Muscle layer of colon (tissue), 2 donors: ENCODE measurements at regions not wholly inside any gene's neighbourhood (a gene's known extent, or its start where the extent isn't known, plus 50 kb on each side); places are given as distances from the start of the nearest gene placed in this dataset.

ENCODE experiments used
- H3K27ac ChIP-seq: one replicate; pipeline ENCODE4 v1.7.0; 2013; ENCODE audit warnings: low read depth, mild to moderate bottlenecking, low read length, moderate library complexity
- H3K27me3 ChIP-seq, 2 donors: one replicate each; pipeline ENCODE4 v1.7.0; 2013; ENCODE audit warnings: low read length in 2 of 2, mild to moderate bottlenecking in 2 of 2; ENCODE audit not compliant: insufficient read depth in 2 of 2, control insufficient read depth in 1 of 2
- H3K36me3 ChIP-seq: one replicate; pipeline ENCODE4 v1.7.0; 2013; ENCODE audit warnings: mild to moderate bottlenecking, low read length; ENCODE audit not compliant: insufficient read depth
- H3K4me1 ChIP-seq: one replicate; pipeline ENCODE4 v1.7.0; 2013; ENCODE audit warnings: mild to moderate bottlenecking, low read length; ENCODE audit not compliant: insufficient read depth
- H3K4me3 ChIP-seq, 2 donors: one replicate each; pipeline ENCODE4 v1.7.0; 2013; ENCODE audit warnings: low read length in 2 of 2, low read depth in 1 of 2, mild to moderate bottlenecking in 1 of 2, moderate library complexity in 1 of 2
- H3K9ac ChIP-seq: one replicate; pipeline ENCODE4 v1.7.0; 2013; ENCODE audit warnings: low read length
- H3K9me3 ChIP-seq: one replicate; pipeline ENCODE4 v1.7.0; 2013; ENCODE audit warnings: mild to moderate bottlenecking, low read length
- donor health status: abdominal sarcoma.
- donor health status: Adenocarcinoma of cecum.

GRCh38 chr2:122446761-122447160, 691.3 kb downstream of the TSN start:
- Histone ChIP-seq H3K9me3 (no peaks in the 10 kb centered on the region), H3K36me3 (no peaks in the 10 kb centered on the region), H3K4me1 (no peaks in the 10 kb centered on the region), H3K27me3 (no peaks in the 10 kb centered on the region), H3K4me3 (no peak overlapping the region), H3K9ac (no peak overlapping the region), H3K27ac (no peak overlapping the region)

- H3K9ac ChIP-seq, result no peak overlapping the region
- no peaks in the 10 kb centered on the region for H3K4me1 ChIP-seq
- H3K4me3 ChIP-seq, result no peak overlapping the region
- H3K27ac ChIP-seq, result no peak overlapping the region
- H3K27me3 ChIP-seq, result no peaks in the 10 kb centered on the region
- H3K9me3 ChIP-seq, result no peaks in the 10 kb centered on the region
- H3K36me3 ChIP-seq, result no peaks in the 10 kb centered on the region
Observed at GRCh38 chr2:122447237-122447636, 691.8 kb downstream of the TSN start.

- H3K27ac ChIP-seq, result no peak overlapping the region
- H3K9ac ChIP-seq, result no peak overlapping the region
- no peaks in the 10 kb centered on the region for H3K9me3 ChIP-seq
- no peaks in the 10 kb centered on the region for H3K36me3 ChIP-seq
- no peaks in the 10 kb centered on the region for H3K27me3 ChIP-seq
- no peaks in the 10 kb centered on the region for H3K4me1 ChIP-seq
- H3K4me3 ChIP-seq, result no peak overlapping the region
Observed at GRCh38 chr2:122451040-122451439, 695.6 kb downstream of the TSN start.

GRCh38 chr2:122451697-122452096, 696.2 kb downstream of the TSN start:
- no peak overlapping the region for H3K4me3 ChIP-seq
- no peaks in the 10 kb centered on the region for H3K27me3 ChIP-seq
- no peaks in the 10 kb centered on the region for H3K4me1 ChIP-seq
- H3K9me3 ChIP-seq, result no peaks in the 10 kb centered on the region
- H3K27ac ChIP-seq, result no peak overlapping the region
- no peaks in the 10 kb centered on the region for H3K36me3 ChIP-seq
- no peak overlapping the region for H3K9ac ChIP-seq

- H3K9ac ChIP-seq, result no peak overlapping the region
- no peaks in the 10 kb centered on the region for H3K9me3 ChIP-seq
- H3K4me1 ChIP-seq, result peaks cover 6% of the 10 kb centered on the region
- H3K27me3 ChIP-seq, result no peaks in the 10 kb centered on the region
- H3K27ac ChIP-seq, result no peak overlapping the region
- H3K4me3 ChIP-seq, result no peak overlapping the region
- H3K36me3 ChIP-seq, result no peaks in the 10 kb centered on the region
Observed at GRCh38 chr2:122469147-122469546, 713.7 kb downstream of the TSN start.

GRCh38 chr2:122471753-122472152, 716.3 kb downstream of the TSN start:
- no peaks in the 10 kb centered on the region for H3K36me3 ChIP-seq
- no peak overlapping the region for H3K9ac ChIP-seq
- H3K4me1 ChIP-seq, result peaks cover 6% of the 10 kb centered on the region
- H3K27me3 ChIP-seq, result no peaks in the 10 kb centered on the region
- no peaks in the 10 kb centered on the region for H3K9me3 ChIP-seq
- no peak overlapping the region for H3K4me3 ChIP-seq
- no peak overlapping the region for H3K27ac ChIP-seq

GRCh38 chr2:122478117-122478516, 722.7 kb downstream of the TSN start:
- H3K36me3 ChIP-seq, result no peaks in the 10 kb centered on the region
- no peaks in the 10 kb centered on the region for H3K27me3 ChIP-seq
- no peak overlapping the region for H3K27ac ChIP-seq
- no peak overlapping the region for H3K9ac ChIP-seq
- H3K4me1 ChIP-seq, result no peaks in the 10 kb centered on the region
- no peak overlapping the region for H3K4me3 ChIP-seq
- H3K9me3 ChIP-seq, result no peaks in the 10 kb centered on the region

- Histone ChIP-seq H3K9ac (no peak overlapping the region), H3K9me3 (no peaks in the 10 kb centered on the region), H3K4me3 (no peak overlapping the region), H3K4me1 (no peaks in the 10 kb centered on the region), H3K27ac (no peak overlapping the region), H3K36me3 (no peaks in the 10 kb centered on the region), H3K27me3 (no peaks in the 10 kb centered on the region)
Observed at GRCh38 chr2:122478771-122479170, 723.3 kb downstream of the TSN start.

GRCh38 chr2:122480501-122481243, 725.2 kb downstream of the TSN start:
- no peak overlapping the region for H3K9ac ChIP-seq
- no peaks in the 10 kb centered on the region for H3K36me3 ChIP-seq
- H3K4me1 ChIP-seq, result no peaks in the 10 kb centered on the region
- H3K27ac ChIP-seq, result no peak overlapping the region
- no peak overlapping the region for H3K4me3 ChIP-seq
- no peaks in the 10 kb centered on the region for H3K9me3 ChIP-seq
- no peaks in the 10 kb centered on the region for H3K27me3 ChIP-seq

GRCh38 chr2:122481244-122481622, 725.8 kb downstream of the TSN start:
- H3K4me3 ChIP-seq, result no peak overlapping the region
- H3K4me1 ChIP-seq, result no peaks in the 10 kb centered on the region
- no peaks in the 10 kb centered on the region for H3K27me3 ChIP-seq
- no peaks in the 10 kb centered on the region for H3K9me3 ChIP-seq
- H3K27ac ChIP-seq, result no peak overlapping the region
- no peak overlapping the region for H3K9ac ChIP-seq
- H3K36me3 ChIP-seq, result no peaks in the 10 kb centered on the region

GRCh38 chr2:122481717-122482116, 726.3 kb downstream of the TSN start:
- H3K27me3 ChIP-seq, result no peaks in the 10 kb centered on the region
- no peaks in the 10 kb centered on the region for H3K4me1 ChIP-seq
- no peaks in the 10 kb centered on the region for H3K36me3 ChIP-seq
- no peak overlapping the region for H3K9ac ChIP-seq
- H3K9me3 ChIP-seq, result no peaks in the 10 kb centered on the region
- no peak overlapping the region for H3K4me3 ChIP-seq
- no peak overlapping the region for H3K27ac ChIP-seq

GRCh38 chr2:122486086-122486485, 730.6 kb downstream of the TSN start:
- no peaks in the 10 kb centered on the region for H3K9me3 ChIP-seq
- H3K9ac ChIP-seq, result no peak overlapping the region

More at GRCh38 chr2:122486086-122486485, 730.6 kb downstream of the TSN start:
- Histone ChIP-seq H3K4me1 (peaks cover 7% of the 10 kb centered on the region), H3K36me3 (no peaks in the 10 kb centered on the region), H3K27me3 (no peaks in the 10 kb centered on the region), H3K27ac (no peak overlapping the region), H3K4me3 (no peak overlapping the region)
